HG03108 (cell line): ENCODE measurements at regions not wholly inside any gene's neighbourhood (a gene's known extent, or its start where the extent isn't known, plus 50 kb on each side); places are given as distances from the start of the nearest gene placed in this dataset.
"Not testable (repeated sequence)": the region's sequence is repeated elsewhere in the genome, so short reads cannot be mapped to it uniquely, and the experiment has no call there.

Source experiments
- ATAC-seq: cut with Tn5 transposase; IDR thresholded peaks from one replicate; pipeline ENCODE4 v1.9.1; 2021; ENCODE audit warnings: moderate library complexity; ENCODE audit not compliant: unreplicated experiment

DNA sequence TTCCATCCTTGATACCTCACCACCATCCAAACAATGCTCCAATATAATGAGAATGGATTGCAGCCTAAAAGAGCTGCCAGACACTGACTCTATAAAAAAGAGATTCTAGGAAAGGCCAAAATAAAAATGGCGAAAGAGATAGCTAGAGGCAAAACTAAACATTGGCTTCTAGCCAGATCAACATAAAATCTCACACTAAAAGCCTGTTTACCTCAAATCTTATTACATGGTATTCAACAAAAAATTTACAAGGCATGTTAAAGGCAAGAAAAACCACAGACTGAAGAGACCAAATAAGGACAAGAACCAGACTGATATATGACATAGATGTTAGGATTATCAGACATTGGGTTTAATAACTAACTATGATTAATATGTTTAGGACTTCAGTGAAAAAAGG, 1127.0 kb downstream of the DNAJB9 start:
- ATAC-seq: no peak

DNA sequence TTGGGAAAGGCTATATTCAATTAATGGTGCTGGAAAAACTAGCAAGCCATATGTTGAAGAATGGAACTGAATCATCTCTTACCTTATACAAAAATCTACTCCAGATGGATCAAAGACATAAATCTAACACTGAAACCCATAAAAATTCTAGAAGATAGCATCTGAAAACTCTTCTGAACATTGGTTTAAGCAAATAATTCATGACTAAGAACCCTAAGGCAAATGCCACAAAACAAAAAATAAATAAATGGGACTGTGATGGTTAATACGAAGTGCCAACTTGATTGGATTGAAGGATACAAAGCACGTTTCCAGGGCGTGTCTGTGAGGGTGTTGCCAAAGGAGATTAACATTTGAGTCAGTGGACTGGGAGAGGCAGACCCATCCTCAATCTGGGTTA, 1130.0 kb downstream of the DNAJB9 start:
- ATAC-seq: no peak

DNA sequence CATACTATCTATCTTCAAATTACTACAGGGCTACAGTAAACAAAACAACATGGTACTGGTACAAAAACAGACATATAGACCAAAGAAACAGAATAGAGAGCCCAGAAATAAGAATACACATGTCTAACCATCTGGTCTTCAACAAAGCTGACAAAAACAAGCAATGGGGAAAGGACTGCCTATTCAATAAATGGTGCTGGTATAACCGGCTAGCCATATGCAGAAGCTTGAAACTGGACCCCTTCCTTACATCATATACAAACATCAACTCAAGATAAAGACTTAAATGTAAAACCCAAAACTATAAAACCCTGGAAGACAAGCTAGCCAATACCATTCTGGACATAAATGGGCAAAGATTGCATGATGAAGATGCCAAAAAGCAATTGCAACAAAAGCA, 1143.7 kb downstream of the DNAJB9 start:
- ATAC-seq: no peak

DNA sequence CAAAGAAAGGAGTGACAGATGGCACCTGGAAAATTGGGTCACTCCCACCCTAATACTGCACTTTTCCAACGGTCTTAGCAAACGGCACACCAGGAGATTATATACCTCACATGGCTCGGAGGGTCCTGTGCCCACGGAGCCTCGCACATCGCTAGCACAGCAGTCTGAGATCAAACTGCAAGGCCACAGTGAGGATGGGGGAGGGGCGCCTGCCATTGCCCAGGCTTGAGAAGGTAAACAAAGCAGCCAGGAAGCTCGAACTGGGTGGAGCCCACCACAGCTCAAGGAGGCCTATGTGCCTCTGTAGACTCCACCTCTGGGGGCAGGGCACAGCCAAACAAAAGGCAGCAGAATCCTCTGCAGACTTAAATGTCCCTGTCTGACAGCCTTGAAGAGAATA, 1149.7 kb downstream of the DNAJB9 start:
- not testable (repeated sequence) for ATAC-seq

DNA sequence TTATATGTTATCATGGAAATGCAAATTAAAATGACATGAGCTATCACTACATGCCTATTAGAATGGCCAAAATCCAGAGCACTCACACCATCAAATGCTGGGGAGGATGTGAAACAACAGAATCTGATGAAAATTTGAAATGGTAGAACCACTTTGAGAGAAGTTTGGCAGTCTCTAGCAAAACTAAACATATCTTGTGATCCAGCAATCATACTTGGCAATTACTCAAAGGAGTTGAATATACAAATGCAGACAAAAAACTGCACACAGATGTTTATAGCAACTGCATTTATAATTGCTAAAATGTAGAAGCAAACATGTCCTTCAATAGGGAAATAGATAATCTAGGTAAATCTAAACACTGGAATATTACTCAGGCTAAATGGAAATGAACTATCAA, 1164.9 kb downstream of the DNAJB9 start:
- ATAC-seq: no peak

DNA sequence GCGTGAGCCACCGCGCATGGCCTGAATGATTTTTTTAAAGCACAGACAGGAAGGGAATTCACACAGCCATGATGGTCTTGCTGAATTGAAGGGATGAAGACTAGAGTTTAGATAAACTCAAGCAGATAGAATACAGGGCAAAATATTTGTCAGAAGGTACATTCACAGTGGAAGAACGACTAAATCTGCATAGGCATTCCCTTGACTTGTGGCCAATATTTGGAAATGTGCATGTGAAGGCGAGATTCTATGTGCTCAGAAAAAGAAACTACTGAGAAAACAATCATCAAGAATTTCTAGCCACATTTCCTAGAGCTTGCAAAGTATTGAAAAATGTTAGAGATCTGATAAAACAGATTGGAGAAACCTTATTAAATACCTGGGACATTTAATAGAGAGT, 1166.2 kb downstream of the DNAJB9 start:
- no peak for ATAC-seq

DNA sequence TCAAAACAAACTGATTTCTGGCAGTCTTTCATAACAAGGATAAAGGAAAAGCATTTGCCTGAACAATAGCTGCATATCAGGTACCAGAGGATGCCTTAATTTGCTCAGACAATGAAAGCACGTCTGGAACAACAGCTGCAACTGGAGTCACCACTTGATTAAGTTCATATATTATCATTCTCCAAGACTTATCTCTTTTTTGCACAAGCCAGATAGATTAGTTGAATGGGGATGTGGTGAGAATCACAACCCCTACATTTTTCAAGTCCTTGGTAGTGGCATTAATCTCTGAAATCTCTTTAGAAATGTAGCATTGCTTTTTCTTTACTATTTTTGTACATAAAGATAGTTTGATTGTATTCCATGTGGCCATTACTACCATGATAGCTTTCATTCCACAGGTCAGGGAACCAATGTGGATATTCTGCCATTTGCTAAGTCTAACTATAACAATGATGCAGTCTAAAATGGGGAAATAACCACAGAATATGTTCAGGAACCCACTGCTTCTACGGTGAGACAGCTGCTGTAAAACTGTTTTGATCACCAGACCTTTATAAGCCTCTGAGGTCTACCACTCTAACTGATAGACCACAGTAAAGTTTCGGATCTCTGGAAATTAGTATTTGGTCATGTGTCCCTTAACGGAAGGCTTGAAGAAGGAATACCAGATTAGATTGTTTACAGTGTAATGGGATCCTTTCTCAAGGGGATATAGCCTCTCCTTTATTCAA, 1176.2 kb downstream of the DNAJB9 start:
- no peak for ATAC-seq

DNA sequence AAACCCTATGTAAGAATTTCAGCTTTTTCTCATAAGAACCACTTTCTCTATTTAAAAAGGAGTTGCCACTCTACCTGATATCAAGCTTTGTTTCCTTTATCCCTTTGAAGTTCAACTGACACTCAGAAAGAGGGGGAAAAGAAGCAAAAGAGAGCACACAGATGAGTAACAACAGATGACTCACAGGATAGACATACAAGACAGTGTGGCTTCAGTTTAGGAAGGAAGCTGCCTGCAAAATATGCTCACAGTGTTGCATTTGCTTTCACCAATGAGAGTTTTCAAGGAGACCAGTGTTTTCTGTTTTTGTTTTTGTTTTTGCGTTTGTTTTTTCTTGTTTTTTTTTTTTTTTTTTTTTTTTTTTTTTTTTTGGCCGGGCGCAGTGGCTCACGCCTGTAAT, 1181.6 kb downstream of the DNAJB9 start:
- ATAC-seq: no peak

DNA sequence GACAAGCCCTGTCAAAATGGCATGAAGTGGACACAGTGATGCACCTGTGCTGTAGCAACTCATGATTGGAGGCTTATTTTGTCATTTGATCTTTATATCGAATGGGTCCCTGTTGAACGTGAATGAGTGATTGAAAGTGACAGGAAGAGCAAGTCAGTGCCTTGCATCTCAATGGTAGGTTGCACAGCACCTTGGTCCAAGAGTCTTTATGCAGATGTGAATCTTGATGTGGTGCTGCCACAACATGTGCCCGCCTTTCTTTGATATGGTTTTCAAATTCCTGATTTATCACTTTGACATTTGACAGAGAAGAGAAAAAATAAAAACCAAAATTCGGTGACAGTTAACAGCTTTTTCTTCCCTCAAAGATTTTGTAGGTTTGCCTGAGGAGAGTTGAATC, 1182.4 kb downstream of the DNAJB9 start:
- ATAC-seq: no peak

DNA sequence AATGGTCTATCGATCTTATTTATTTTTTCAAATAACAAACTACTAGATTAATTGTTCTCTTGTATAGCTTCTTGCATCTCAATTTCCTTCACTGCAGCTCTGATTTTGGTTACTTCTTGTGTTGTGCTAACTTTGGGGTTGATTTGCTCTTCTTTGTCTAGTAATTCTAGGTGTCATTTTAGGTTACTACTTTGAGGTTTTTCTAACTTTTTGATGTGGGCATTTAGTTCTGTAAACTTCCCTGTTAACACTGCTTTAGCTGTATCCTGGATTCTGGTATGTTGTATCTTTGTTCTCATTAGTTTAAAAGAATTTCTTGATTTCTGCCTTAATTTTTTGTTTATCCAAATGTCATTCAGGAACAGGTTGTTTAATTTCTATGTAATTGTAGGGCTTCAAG, 1188.0 kb downstream of the DNAJB9 start:
- ATAC-seq: no peak

DNA sequence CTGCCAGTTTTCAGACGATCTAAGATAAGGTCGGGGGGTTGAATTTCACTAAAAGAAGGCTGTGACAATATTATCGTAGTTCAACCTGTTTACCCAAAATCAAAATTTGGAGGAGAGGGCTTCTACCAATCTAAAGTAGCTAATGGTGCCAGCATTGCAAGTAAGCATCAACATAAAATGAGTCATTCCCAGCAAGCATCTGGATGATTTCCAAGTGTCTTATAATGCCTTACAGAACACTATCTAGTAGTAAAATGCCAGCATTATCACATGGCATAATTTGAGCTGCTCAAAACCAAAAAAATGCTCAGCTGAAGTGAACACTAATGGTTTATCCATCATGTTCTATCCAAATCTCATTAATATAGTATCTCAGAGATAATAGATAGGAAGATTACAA, 1193.9 kb downstream of the DNAJB9 start:
- ATAC-seq: no peak

DNA sequence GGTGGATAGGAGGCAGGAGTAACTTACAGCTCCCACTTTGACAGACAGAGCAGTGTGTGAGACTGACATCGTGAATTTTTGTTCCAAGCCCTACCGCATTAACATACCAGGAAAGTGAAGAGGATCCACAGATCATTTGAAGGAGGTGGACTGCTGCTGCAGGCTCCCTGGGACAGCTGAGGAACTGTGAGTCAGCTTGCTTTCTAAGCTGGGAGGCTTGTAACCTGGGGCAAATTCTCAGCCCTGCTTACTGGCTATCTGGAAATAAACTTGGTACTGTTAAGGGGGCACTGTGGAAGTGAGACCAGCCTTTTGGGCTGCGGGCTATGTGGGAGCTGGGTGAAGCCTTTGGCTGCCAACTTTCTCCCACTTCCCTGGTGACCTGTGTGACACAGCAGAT, 1202.5 kb downstream of the DNAJB9 start:
- no peak for ATAC-seq

DNA sequence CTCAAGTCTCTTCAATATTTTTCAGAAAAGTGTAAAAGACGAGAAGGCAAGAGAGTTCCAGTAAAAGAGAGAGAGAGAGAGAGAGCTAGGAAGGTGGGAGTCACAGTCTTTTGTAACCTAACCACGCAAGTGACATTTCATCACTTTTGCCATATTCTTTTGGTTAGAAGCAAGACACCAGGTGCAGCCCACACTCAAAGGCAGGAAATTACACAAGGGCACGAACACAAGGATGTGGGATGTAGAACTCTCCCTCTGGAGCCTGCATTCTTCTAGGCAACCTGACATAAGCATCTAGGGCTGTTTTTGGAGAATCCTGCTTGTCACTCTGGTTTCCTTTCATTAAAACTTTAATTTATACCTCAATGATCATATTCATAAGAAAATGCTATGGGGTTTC, 1213.1 kb downstream of the DNAJB9 start:
- ATAC-seq: no peak

DNA sequence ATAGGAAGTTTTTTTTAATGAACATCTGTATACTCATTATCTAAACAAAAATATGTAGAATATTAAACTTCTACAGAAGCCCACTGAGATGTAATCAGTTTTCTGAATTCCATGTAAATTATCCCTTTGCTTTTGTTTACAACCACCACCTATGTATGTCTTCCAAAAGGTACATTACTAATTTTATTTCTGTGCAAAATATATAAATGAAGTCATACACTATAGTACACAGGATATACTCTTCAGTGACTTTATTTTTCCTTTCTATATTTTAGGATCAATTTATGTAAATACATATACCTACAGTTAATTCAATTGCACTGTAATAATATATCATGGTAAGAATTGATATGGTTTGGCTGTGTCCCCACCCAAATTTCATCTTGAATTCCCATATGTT, 1236.9 kb downstream of the DNAJB9 start:
- ATAC-seq: no peak

DNA sequence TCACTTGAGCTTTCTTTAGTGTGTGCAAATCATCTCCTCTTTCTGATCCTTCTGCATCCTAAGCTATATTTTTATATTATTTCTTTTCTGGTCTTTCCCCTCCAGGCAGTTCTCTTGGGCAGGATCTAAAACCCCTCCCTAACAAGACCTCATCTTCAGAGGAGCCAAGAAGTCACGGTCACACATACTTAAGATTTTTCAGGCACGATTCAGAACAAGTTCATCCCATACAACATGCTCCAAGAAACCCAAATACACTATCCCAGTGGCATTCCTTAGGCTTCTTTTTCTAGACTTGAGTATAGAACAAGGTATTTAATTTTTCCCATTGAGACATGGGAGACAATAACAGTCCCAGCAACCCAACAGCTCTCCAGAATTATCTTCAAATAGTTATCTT, 1251.5 kb downstream of the DNAJB9 start:
- no peak for ATAC-seq

DNA sequence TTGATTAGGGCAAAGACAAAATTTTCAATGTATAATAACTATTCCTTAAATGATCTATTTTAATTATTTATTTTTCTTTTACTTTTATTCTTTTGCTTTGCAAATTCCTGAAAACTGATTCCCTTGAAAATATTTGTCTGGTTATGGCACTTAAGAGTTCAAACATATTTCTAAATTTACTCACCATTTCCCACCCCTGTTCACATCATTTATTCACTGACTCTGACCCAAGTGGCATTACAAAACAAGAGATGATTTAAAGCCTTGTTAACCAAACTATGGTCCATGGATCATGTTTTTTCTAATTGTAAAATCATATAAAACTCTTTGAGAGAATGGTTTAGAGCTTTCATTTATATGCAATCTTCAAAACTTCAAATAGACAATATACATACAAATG, 1256.1 kb upstream of the LRRN3 start:
- ATAC-seq: no peak

DNA sequence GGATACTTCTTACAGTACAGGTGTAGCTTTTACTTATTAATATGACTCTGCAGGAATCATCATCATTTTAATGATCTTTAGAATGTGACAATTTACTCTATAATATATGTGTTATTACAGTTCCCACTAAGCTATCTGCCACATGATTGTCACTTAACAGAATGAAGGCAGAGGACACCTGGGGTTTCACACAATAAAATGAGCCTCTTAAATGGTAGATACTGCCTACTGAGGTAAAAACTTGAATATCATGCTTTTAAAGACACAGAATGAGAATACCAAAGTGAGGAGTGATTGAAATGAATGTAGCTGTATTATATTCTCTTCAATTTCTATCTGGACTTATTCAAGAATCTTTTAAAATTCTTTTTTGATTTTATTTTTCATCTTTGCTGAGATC, 1255.3 kb upstream of the LRRN3 start:
- ATAC-seq: no peak

DNA sequence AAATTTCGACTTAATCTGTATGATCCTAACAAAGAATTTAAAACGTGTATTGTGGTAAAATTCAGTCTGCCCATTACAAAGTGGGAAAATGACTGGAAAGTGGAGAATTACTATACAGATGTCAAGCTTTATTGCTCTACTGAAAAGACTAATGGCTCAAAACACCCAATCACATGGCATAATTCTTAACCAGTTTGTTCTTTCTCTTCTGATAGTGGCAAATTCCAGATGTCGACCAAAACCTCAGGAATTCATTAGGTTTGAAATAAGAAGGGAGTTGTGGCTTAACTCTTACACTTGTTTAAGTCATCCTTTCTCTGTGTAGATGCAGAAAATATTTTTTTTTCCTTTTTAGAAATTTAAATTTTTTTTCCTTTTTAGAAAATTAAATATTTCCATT, 1254.9 kb upstream of the LRRN3 start:
- no peak for ATAC-seq

DNA sequence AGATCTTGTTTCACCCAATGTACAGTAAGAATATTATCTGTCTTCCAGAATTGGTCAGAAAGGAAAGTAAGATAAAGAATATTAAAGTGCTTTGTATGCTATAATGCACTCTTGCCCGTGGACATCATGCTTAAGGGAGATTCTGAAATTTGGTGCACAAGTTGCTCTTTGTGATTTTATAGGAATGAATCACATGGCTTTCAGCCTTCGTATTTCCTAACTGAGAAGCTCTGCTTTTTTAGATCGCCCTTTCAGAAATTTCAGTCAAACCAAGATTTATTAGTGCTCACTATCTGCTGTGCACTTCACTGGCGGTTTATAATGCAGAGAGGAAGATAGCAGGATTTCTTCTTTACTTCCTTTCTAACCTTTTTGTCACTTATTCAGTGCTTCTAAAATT, 1248.5 kb upstream of the LRRN3 start:
- no peak for ATAC-seq

DNA sequence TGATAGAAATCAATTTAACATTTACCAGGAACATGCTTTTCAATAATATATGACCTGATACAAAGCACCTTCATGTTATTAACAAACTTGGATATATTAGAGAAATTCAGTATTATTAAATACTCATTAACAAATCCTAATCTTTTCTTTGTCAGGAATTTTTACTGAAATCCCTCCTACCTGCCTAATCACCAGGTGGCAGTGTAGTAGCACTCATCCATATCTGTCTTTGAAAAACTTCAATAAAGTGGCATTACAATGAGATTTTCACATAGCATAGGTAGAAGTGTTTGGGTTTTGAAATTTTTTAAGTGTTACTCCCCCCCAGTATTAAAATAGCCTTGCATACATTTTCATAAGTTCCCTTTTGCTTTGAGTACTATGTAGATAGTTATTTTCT, 1246.6 kb upstream of the LRRN3 start:
- no peak for ATAC-seq

DNA sequence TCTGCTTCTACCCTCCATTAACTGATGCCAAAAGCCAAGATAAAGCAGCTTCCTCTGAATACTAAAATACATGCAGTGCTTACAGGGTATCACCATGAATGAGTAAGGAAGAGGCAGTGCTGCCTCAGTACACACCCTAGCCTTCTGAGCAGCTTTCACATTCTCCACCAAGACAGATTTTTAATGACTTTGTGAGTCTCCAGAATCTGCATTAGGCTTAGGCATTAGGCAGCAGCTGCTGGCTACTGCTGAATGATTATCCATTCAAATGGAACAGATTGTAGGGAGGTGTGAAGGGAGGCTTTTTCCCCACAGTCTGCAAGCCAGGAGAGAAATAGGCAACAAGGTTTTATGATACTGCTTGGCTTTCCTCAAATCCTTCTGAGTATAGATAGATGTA, 1226.7 kb upstream of the LRRN3 start:
- no peak for ATAC-seq

DNA sequence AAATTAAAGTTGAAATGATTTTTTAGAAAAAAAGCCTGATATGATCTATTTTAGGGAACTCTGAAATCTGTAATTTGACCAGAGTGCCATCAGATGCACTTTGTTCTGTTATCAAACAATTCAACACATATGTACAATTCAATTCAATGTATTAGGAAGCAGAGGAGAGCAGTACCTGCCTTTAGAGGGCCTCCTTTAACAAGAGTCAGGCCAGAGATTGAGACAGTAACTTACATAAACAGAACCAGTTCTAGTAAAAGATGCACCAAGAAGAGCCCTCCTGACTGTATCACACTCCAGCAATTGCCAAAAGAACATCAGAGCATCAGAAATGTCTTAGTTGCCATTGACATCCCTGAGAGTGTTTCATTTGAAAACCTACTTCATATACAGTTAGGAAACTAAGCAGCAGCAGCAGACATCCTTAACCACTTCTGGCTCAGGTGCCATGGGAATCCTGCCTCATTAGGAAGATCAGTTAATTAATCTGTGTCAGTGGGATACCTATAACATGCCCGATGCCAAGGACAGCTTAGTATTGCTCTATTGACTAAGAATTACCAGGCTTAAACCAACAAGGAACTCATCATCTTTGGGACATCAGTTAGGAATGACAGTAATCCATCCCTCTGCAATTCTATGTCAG, 1222.6 kb upstream of the LRRN3 start:
- no peak for ATAC-seq

DNA sequence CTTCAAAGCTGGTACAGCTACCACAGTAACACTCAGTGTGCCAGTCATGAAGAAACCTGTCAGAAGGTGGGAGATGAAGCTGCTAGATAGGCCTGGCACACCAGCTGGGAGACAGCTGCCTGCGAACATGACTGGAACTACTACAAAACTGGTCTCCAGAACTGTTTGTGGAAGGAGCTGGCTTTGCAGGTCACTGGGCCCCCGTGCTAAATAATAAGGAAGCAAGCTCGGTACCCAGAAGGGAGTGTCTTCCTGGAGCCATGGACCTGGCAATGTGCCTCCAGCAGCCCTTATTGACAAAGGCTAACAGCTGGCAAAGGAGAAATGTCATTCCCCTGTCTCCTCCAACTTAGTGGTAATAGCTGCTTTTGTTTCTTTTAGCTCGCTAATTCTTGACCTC, 1217.6 kb upstream of the LRRN3 start:
- ATAC-seq: no peak
